Liver (tissue), 8 donors: ENCODE measurements at regions not wholly inside any gene's neighbourhood (a gene's known extent, or its start where the extent isn't known, plus 50 kb on each side); places are given as distances from the start of the nearest gene placed in this dataset.

Experiments
- DNase-seq: peaks from one replicate; pipeline ENCODE4 v3.0.0-alpha.2; 2017; ENCODE audit warnings: low spot score
- H3K27ac ChIP-seq, 2 donors: one replicate each; pipeline ENCODE4 v1.7.0; 2013; ENCODE audit warnings: inconsistent platforms in 2 of 2, low read length in 2 of 2, control low read depth in 1 of 2, low read depth in 1 of 2, mild to moderate bottlenecking in 1 of 2
- H3K27me3 ChIP-seq, 4 donors: one replicate each; pipeline versions ENCODE4 v1.6.1 to v1.7.0; 2013; ENCODE audit warnings: low read length in 3 of 4, inconsistent platforms in 1 of 4, mild to moderate bottlenecking in 1 of 4, moderate library complexity in 1 of 4; ENCODE audit not compliant: control insufficient read depth in 4 of 4, insufficient read depth in 4 of 4
- H3K36me3 ChIP-seq, 4 donors: one replicate each; pipeline versions ENCODE4 v1.6.1 to v1.7.0; 2013; ENCODE audit warnings: low read length in 3 of 4, mild to moderate bottlenecking in 3 of 4, low read depth in 1 of 4, moderate library complexity in 1 of 4; ENCODE audit not compliant: control insufficient read depth in 4 of 4, insufficient read depth in 3 of 4
- H3K4me1 ChIP-seq, 4 donors: one replicate each; pipeline versions ENCODE4 v1.6.1 to v1.7.0; 2013; ENCODE audit warnings: low read length in 3 of 4, mild to moderate bottlenecking in 3 of 4, moderate library complexity in 1 of 4; ENCODE audit not compliant: control insufficient read depth in 4 of 4, insufficient read depth in 4 of 4
- H3K4me3 ChIP-seq, 3 donors: one replicate each; pipeline versions ENCODE4 v1.6.1 to v1.7.0; 2013; ENCODE audit warnings: low read length in 3 of 3, control low read depth in 1 of 3, low read depth in 1 of 3, mild to moderate bottlenecking in 1 of 3
- H3K9ac ChIP-seq, 2 donors: one replicate each; pipeline ENCODE4 v1.7.0; 2013; ENCODE audit warnings: low read length in 2 of 2, mild to moderate bottlenecking in 2 of 2, moderate library complexity in 2 of 2, control low read depth in 1 of 2, low read depth in 1 of 2
- H3K9me3 ChIP-seq, 4 donors: one replicate each; pipeline versions ENCODE4 v1.6.1 to v1.7.0; 2013; ENCODE audit warnings: low read length in 3 of 4; ENCODE audit not compliant: control insufficient read depth in 4 of 4
- CTCF ChIP-seq: fragments of 150-350 bp; IDR thresholded peaks from 2 replicates; pipeline ENCODE4 v1.5.1; 2017; ENCODE audit warnings: improper control_type of control experiment, low read depth, low read length; ENCODE audit not compliant: missing input control
- EGR1 ChIP-seq, 2 donors: IDR thresholded peaks; 2 replicates each; pipeline ENCODE4 v1.6.1; 2016 to 2018; ENCODE audit warnings: antibody characterized with exemption in 2 of 2, low read depth in 2 of 2
- FOXA1 ChIP-seq: IDR thresholded peaks from 2 replicates; pipeline ENCODE4 v1.6.1; 2016; ENCODE audit warnings: antibody characterized with exemption
- FOXA2 ChIP-seq: IDR thresholded peaks from 2 replicates; pipeline ENCODE4 v1.6.1; 2016; ENCODE audit warnings: antibody characterized with exemption
- GABPA ChIP-seq, 2 donors: IDR thresholded peaks in 1 of 2; conservative IDR thresholded peaks in 1 of 2; 2 replicates each; pipeline ENCODE4 v1.6.1; 2016; ENCODE audit warnings: antibody characterized with exemption in 2 of 2, mild to moderate bottlenecking in 1 of 2, moderate library complexity in 1 of 2
- HNF4G ChIP-seq: IDR thresholded peaks from 2 replicates; pipeline ENCODE4 v1.6.1; 2016; ENCODE audit warnings: antibody characterized with exemption
- JUND ChIP-seq, 2 donors: IDR thresholded peaks; 2 replicates each; pipeline ENCODE4 v1.6.1; 2016; ENCODE audit warnings: antibody characterized with exemption in 2 of 2
- RAD21 ChIP-seq, 2 donors: IDR thresholded peaks; 2 replicates each; pipeline ENCODE4 v1.6.1; 2016; ENCODE audit warnings: antibody characterized with exemption in 2 of 2, mild to moderate bottlenecking in 2 of 2
- RXRA ChIP-seq, 2 donors: IDR thresholded peaks; 2 replicates each; pipeline ENCODE4 v1.6.1; 2017 to 2018; ENCODE audit warnings: antibody characterized with exemption in 2 of 2, mild to moderate bottlenecking in 1 of 2
- SP1 ChIP-seq: IDR thresholded peaks from 2 replicates; pipeline ENCODE4 v1.6.1; 2018; ENCODE audit warnings: antibody characterized with exemption, mild to moderate bottlenecking
- TAF1 ChIP-seq: conservative IDR thresholded peaks from 2 replicates; pipeline ENCODE4 v1.6.1; 2016; ENCODE audit warnings: antibody characterized with exemption, mild to moderate bottlenecking
- YY1 ChIP-seq: IDR thresholded peaks from 2 replicates; pipeline ENCODE4 v1.6.1; 2016; ENCODE audit warnings: antibody characterized with exemption, mild to moderate bottlenecking
- WGBS: extraction: QIAGEN DNeasy Blood & Tissue Kit; methylation state at CpG from one replicate; pipeline ENCODE4 v1.1.7; 2013; 5-methylcytosine and 5-hydroxymethylcytosine counted together
- TF ChIP-seq, protein P1 (sequence below): IDR thresholded peaks from 2 replicates; pipeline ENCODE4 v1.6.1; 2016; ENCODE audit warnings: antibody characterized with exemption, mild to moderate bottlenecking
- TF ChIP-seq, protein P2 (sequence below): IDR thresholded peaks from 2 replicates; pipeline ENCODE4 v1.6.1; 2016; ENCODE audit warnings: antibody characterized with exemption
- TF ChIP-seq, protein P3 (sequence below): IDR thresholded peaks from 2 replicates; pipeline ENCODE4 v1.6.1; 2016; ENCODE audit warnings: antibody characterized with exemption
- TF ChIP-seq, protein P4 (sequence below): IDR thresholded peaks from 2 replicates; pipeline ENCODE4 v1.6.1; 2016; ENCODE audit warnings: antibody characterized with exemption
- donor health status: healthy.
- donor health status: healthy.
- donor health status: healthy.
- donor health status: healthy.
- donor health status: healthy.

GRCh38 chr11:28860893-28861292, 752.7 kb downstream of the METTL15 start:
- no peak overlapping the region for H3K9ac ChIP-seq
- TF ChIP-seq, protein P1, sequence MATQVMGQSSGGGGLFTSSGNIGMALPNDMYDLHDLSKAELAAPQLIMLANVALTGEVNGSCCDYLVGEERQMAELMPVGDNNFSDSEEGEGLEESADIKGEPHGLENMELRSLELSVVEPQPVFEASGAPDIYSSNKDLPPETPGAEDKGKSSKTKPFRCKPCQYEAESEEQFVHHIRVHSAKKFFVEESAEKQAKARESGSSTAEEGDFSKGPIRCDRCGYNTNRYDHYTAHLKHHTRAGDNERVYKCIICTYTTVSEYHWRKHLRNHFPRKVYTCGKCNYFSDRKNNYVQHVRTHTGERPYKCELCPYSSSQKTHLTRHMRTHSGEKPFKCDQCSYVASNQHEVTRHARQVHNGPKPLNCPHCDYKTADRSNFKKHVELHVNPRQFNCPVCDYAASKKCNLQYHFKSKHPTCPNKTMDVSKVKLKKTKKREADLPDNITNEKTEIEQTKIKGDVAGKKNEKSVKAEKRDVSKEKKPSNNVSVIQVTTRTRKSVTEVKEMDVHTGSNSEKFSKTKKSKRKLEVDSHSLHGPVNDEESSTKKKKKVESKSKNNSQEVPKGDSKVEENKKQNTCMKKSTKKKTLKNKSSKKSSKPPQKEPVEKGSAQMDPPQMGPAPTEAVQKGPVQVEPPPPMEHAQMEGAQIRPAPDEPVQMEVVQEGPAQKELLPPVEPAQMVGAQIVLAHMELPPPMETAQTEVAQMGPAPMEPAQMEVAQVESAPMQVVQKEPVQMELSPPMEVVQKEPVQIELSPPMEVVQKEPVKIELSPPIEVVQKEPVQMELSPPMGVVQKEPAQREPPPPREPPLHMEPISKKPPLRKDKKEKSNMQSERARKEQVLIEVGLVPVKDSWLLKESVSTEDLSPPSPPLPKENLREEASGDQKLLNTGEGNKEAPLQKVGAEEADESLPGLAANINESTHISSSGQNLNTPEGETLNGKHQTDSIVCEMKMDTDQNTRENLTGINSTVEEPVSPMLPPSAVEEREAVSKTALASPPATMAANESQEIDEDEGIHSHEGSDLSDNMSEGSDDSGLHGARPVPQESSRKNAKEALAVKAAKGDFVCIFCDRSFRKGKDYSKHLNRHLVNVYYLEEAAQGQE, result no peak
- no peak for TF ChIP-seq CTCF
- no peak for TF ChIP-seq GABPA (IDR thresholded peaks at IDR 0.05 in 1 of 2, conservative IDR thresholded peaks at IDR 0.05 in 1 of 2)
- TF ChIP-seq, protein P2, sequence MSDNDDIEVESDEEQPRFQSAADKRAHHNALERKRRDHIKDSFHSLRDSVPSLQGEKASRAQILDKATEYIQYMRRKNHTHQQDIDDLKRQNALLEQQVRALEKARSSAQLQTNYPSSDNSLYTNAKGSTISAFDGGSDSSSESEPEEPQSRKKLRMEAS, result no peak
- TF ChIP-seq RXRA (IDR thresholded peaks at IDR 0.05), result no peak
- no peak for TF ChIP-seq YY1
- H3K36me3 ChIP-seq, result no peaks in the 10 kb centered on the region
- H3K4me3 ChIP-seq, result no peak overlapping the region
- H3K9me3 ChIP-seq, result peaks cover 0 to 3% (median 0%) of the 10 kb centered on the region in 4 donors
- no peak overlapping the region for H3K27ac ChIP-seq
- 41% methylated on average over 2 of the region's 2 CpGs for WGBS
- DNase-seq, result no peak
- H3K4me1 ChIP-seq, result no peaks in the 10 kb centered on the region
- peaks cover 0 to 2% (median 0%) of the 10 kb centered on the region in 4 donors for H3K27me3 ChIP-seq

DNA sequence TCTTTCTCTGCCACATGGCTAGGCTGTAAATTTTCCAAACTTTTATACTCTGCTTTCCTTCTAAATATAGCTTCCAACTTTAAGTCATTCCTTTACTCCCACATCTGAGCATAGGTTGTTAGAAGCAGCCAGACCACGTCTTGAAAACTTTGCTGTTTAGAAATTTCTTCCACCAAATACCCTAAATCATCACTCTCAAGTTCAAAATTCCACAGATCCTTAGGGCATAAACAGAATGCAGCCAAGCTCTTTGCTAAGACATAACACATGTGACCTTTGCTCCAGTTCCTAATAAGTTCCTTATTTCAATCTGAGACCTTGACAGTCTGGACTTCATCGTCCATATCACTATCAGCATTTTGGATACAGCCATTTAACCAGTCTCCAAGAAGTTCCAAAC, 749.9 kb downstream of the METTL15 start:
- peaks cover 0 to 2% (median 0%) of the 10 kb centered on the region in 4 donors for H3K27me3 ChIP-seq
- TF ChIP-seq, protein P2, result no peak
- TF ChIP-seq SP1 (no peak), YY1 (no peak), JUND (IDR thresholded peaks at IDR 0.05) (no peak), CTCF (no peak), FOXA2 (no peak), RXRA (IDR thresholded peaks at IDR 0.05) (no peak), RAD21 (IDR thresholded peaks at IDR 0.05) (no peak), EGR1 (IDR thresholded peaks at IDR 0.05; ENCODE audit: low read depth in 2 of 2) (no peak), TAF1 (no peak), HNF4G (no peak), FOXA1 (no peak)
- TF ChIP-seq, protein P1, result no peak
- TF ChIP-seq, protein P3, sequence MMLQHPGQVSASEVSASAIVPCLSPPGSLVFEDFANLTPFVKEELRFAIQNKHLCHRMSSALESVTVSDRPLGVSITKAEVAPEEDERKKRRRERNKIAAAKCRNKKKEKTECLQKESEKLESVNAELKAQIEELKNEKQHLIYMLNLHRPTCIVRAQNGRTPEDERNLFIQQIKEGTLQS, result no peak
- TF ChIP-seq, protein P4, sequence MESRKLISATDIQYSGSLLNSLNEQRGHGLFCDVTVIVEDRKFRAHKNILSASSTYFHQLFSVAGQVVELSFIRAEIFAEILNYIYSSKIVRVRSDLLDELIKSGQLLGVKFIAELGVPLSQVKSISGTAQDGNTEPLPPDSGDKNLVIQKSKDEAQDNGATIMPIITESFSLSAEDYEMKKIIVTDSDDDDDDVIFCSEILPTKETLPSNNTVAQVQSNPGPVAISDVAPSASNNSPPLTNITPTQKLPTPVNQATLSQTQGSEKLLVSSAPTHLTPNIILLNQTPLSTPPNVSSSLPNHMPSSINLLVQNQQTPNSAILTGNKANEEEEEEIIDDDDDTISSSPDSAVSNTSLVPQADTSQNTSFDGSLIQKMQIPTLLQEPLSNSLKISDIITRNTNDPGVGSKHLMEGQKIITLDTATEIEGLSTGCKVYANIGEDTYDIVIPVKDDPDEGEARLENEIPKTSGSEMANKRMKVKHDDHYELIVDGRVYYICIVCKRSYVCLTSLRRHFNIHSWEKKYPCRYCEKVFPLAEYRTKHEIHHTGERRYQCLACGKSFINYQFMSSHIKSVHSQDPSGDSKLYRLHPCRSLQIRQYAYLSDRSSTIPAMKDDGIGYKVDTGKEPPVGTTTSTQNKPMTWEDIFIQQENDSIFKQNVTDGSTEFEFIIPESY, result no peak
- H3K9ac ChIP-seq, result no peak overlapping the region
- no peak overlapping the region for H3K27ac ChIP-seq
- H3K4me3 ChIP-seq, result no peak overlapping the region
- DNase-seq, result no peak
- WGBS, result 64% methylated on average over 2 of the region's 2 CpGs
- no peaks in the 10 kb centered on the region for H3K9me3 ChIP-seq
- H3K4me1 ChIP-seq, result no peaks in the 10 kb centered on the region
- no peaks in the 10 kb centered on the region for H3K36me3 ChIP-seq
